ENCODE measurements at regions not wholly inside any gene's neighbourhood (a gene's known extent, or its start where the extent isn't known, plus 50 kb on each side); places are given as distances from the start of the nearest gene placed in this dataset.

DNA sequence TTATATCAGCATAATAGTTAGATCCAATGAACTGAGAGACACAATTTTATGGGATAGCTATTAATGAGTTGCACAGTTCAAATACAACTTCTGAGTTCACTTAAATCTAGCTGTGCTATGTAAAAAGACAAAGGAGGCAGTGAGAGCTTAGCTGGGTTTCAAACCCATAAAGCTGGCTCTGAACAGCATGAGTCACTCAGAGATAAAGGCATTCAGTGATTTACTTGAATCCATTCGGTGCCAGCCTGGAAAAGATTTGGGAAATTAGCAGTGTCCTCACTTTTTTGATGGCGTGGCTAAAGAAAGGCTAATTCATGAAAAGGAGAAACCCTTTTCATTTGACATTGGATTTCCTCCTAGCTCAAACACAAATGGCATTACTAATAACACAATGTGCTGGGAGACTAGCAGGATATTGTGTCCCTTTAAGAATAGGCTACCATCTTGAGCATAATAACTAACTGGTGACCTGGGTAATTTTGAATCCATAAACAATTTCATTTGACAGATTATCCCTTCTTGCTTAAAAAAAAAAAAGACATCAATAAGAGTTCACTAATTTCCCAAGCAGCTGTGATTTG, 98.4 kb upstream of the NEUROD1 start:
- TF ChIP-seq CTCF (tag by site-specific recombination; IDR thresholded peaks at IDR 0.05), result no peak
- no peak for TF ChIP-seq YY2 (tag by site-specific recombination; IDR thresholded peaks at IDR 0.05)
- no peak for TF ChIP-seq ZIC2 (tag by site-specific recombination; IDR thresholded peaks at IDR 0.05)
- TF ChIP-seq ZNF530 (tag by site-specific recombination; IDR thresholded peaks at IDR 0.05; ENCODE audit: low read depth), result no peak
- no peak for TF ChIP-seq ZNF354C (tag by site-specific recombination; IDR thresholded peaks at IDR 0.05; ENCODE audit: borderline replicate concordance, low read depth)
- TF ChIP-seq, protein P1, sequence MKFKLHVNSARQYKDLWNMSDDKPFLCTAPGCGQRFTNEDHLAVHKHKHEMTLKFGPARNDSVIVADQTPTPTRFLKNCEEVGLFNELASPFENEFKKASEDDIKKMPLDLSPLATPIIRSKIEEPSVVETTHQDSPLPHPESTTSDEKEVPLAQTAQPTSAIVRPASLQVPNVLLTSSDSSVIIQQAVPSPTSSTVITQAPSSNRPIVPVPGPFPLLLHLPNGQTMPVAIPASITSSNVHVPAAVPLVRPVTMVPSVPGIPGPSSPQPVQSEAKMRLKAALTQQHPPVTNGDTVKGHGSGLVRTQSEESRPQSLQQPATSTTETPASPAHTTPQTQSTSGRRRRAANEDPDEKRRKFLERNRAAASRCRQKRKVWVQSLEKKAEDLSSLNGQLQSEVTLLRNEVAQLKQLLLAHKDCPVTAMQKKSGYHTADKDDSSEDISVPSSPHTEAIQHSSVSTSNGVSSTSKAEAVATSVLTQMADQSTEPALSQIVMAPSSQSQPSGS (tag by site-specific recombination; IDR thresholded peaks at IDR 0.05; ENCODE audit: low read depth), result no peak
- TF ChIP-seq MEIS1 (CRISPR knock-in tag; IDR thresholded peaks at IDR 0.05; ENCODE audit: borderline replicate concordance), result no peak

All from HEK293 (cell line).